NCI-H2107 (cell line): ENCODE measurements at regions not wholly inside any gene's neighbourhood (a gene's known extent, or its start where the extent isn't known, plus 50 kb on each side); places are given as distances from the start of the nearest gene placed in this dataset.

ENCODE experiments used
- DNase-seq: peaks from one replicate; lab custom pipeline; 2025; lab: John Stamatoyannopoulos, UW

DNA sequence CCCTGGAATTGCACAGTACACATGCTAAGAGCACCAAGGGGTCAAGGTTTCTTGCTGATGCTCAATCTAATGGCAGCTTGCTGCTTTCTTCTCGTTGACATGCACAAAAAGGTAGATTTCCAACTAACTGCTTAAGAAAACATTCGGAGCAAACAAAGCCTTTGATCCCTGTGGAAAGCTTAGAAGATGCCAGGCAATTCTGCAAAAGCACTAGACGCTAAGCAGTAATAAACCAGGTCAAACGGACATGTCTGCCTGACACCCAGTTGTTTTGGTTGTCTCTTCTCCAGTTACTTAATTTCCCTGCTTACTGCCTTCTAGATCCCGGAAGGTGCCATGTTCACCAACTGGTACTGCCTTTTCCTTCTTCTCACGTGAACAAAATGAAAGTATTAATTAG is 100.5 kb upstream of the TMCC3 start:
- no peak for DNase-seq

DNA sequence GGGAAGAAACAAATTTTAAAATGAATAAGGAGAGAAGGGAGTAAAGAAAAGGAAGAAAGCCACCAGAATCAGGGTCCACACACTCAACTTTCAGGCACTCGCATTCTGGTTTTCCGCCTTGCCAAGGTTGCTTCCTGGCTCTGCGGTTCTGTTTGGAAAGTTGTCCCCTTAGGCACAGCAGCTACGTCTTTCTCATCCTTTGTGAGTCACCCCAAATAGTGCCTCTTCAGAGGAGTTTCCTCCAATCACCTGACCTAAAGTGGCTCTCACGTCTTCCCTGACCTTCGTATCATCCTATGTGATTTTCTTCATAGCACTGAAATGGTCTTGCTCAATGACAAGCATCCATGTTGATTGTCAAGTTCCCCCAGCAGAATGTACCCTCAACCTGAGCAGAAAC is 99.5 kb upstream of the TMCC3 start:
- DNase-seq: no peak

DNA sequence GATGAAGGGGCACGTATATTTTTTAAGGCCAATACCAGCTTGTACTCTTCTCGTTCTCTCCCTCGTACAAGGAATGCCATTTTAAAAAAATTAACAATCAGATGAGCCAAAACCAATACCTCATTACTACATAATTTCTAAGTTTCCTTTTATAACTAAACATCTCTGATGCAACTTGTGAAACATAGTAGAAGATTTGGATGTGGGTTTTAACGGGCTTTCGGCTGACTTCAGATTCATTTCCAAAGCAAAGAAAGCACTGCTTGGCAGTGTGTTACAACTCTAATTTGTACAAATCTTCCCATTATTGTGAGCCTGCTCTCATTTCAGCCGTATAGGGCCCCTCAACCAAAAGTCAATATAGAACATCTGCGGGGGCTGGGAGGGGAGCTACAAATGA is 99.1 kb upstream of the TMCC3 start:
- DNase-seq: no peak

DNA sequence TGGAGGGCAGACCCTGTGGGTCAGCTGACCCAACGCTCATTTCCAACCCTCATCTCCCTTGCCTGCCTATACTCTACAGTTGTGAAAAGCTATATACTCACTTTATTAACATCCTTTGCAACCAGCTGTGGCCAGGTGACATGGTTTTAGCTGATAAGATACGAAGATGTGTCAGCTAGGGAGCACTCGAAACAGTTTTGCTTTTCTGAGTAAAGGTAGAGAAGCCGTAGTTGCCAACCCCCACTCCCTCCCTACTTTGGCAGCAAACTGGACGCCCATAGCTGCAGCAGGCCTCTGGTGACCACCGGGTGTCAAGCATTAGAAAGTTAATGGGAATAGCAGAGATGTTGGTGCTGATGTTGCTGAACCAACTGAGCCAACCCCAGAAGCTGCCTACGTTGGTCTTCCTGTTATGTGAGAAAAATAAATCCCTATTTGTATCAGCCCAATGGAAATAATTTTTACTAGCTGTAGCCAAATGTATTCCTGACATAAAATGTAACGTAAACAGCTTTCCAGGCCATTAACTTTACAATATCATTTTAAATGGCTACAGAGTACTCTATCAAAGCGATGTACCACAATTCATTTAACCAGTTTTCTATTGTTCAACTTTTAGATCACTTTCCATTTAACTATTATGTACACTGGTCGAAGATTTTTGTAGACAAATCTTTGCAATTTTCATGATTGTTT is 98.5 kb upstream of the TMCC3 start:
- DNase-seq: no peak

DNA sequence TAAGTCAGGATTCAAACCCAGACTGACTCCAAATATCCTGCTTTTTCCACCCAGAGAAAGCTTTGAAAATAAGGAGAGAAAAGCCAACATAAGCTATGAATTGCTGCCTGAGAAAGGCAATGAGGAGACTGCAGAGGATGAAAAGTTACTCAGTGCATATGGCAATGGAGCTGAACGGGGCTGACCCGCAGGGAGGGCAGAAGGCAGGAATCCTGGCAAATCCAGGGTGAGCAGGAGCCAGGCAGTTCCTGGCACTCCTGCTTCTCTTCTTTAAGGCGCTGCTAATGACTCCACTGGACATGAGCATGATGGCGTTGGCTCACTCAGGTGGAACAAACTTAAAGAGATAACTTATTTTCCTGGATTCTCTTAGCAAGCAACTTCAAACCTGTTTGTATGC is 95.2 kb upstream of the TMCC3 start:
- no peak for DNase-seq

DNA sequence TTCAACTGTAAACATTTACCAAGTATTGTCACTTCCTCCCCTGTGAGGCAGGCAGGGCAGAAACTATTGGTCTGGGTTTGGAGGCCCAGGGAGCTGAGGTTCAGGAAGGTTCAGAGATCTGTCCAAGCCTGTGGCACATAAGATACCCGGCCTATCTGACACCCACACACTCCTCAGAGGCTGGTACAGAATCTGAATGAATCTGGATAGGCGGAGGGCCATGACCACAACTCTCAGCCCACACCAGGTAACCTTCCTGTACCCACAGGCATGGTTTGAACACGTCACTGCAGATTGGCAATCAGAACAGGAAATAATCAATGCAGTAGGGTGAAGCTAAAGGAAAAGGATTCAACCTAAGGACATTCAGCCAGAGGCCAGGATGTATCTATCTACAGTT is 92.8 kb upstream of the TMCC3 start:
- DNase-seq: no peak

DNA sequence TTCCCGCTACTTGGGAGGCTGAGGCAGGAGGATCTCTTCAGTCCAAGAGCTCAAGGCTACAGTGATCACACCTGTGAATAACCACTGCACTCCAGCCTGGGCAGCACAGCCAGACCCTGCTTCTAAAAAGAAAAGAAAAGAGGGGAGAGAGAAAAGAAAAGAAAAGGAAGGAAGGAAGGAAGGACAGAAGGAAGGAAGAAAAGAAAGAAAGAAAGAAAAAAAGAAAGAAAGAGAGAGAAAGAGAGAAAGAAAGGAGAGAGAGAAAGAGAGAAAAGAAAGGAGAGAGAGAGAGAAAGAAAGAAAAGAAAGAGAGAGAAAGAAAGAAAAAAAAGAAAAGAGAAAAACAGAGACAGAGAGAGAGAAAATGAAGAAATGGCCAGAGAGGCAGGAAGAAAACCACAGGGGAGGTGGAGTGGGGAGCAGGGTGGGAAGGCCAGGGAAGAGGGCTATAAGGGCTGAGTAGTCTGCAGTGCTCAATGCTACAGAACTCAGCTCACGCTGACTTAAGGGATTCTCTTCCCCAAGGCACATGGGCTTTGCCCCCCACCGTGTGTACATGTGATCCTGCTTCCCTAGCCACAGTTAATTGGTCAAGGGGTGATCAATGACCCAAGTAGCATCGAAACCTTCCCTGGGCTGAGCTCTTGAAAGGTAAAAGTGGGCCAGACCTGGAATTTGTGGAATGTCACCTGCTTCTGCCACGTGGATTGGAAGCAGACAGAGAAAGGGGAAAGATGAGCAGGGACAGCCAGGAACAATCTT is 90.4 kb upstream of the TMCC3 start:
- DNase-seq: no peak

DNA sequence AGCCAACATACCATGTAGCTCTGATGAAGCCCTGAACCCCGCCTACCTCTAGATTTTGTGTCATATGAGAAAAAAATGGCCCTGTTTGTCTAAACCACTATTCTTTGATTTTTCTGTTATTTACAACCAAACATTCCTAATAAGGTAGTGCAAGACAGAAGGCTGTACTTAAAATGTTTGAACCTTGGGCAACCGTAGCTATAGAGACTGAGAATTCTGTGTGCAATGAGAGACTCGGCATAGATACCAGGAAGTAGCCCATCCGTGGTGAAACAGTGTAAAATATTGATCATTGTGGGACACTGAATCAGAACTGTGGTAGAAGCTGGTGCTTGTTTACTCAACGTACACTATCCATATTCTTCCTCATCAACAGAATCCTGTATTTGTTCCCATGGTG is 86.5 kb upstream of the TMCC3 start:
- DNase-seq: no peak

DNA sequence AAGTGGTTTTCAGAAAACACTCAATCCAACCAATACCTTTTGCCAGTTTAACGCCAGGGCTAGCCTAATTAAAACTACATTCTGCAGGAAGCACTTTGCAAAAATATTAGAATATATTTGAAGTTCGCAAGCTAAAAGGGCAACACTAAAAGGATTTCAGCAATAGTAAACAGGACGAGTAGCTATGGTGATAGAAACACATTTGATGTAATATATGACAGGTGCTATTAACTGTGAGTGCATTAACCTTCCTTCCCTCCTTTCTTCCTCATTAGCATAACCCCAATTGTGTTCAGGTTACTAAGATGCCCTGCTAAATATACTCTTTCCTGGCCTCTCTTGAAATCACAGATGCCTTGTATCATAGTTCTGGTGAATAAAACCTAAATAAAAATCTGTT is 85.6 kb upstream of the TMCC3 start:
- DNase-seq: no peak

DNA sequence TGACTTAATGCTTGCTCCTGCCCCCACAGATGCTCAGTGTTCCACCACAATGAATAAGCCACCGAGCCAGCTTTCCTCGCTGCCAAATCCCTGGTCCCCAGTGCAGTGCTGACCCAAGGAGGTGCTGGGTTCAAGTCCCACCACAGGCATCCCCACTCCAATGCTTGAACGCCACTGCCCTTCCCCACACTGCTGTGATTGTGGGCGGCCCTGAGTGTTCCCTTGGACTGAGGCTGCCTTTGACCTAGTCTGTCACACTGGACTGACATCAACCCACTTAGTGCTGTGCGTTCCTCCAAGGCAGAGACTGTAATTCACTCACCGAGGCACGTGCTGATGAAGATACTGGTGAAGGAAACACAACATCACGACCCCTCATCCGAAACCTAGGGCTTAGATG is 83.4 kb upstream of the TMCC3 start:
- no peak for DNase-seq

DNA sequence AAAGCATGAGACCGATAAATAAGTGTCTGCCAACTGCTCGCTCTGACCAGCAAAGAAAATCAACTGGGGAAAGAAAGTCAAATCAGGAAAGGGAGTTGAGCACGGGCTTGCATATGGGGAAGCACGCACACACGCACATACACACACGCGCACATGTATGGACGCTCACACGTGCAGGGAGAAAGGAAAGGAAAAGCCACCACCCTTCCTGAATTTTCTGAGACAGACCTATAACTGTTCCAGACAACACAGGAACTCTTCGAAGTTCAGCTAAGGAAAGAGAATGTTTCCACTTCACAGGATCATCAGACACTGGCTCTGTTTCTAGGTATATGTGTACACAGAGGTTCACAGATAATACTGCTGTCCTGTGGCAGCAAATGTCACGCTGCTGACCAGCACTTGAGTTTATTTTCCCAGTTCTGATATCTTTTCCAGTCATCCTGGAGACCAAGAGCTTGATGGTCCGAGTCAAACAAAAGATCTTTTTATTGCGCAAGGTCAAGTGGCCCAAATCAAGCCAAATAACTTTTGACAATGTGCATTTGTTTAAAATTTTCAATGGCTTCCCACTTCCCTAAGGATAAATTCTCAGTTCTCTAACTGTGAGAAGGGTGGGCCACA is 82.1 kb upstream of the TMCC3 start:
- no peak for DNase-seq

DNA sequence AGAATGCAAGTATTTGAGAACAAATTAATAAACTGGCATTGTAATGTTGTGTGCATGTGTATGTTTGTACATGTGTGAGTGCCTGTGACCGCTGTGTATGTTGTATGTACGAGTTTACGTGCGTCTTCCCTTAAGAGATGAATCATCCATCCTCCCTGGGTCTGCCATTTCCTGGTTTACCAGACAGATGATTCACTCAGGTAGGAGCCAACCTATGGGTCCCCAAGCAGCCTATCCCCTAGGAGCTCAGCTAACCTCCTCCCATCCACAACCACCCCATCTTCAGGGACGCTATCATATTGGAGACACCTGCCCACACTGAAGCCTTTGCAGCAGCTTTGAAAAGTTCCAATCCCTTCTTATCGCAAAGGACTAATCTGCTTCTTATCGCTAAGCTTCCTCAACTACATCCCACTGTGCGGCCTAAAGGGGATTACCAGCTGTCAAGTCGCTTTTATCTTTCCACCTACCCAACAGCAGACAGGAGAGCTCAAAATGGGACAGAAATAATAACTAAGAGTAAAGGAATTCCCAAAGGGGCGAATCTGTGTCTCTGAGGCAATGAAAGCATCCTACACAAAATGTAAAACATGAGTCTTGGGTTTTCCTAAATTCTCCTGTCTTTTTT is 81.5 kb upstream of the TMCC3 start:
- no peak for DNase-seq

DNA sequence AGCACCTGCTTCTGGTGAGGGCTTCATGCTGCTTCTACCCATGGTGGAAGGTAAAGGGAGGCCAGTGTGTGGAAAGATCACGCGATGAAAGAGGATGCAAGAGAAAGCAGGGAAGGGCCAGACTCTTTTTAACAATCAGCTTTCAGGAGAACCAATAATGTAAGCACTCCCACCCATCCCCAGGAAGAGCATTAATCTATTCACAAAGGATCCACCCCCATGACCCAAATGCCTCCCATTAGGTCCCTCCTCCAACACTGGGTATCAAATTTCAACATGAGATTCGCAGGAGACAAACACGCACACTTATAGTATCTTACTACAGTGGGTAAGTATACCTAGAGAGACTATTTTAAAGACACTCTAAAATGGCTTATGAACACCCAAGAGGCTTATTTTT is 80.5 kb upstream of the TMCC3 start:
- DNase-seq: no peak

DNA sequence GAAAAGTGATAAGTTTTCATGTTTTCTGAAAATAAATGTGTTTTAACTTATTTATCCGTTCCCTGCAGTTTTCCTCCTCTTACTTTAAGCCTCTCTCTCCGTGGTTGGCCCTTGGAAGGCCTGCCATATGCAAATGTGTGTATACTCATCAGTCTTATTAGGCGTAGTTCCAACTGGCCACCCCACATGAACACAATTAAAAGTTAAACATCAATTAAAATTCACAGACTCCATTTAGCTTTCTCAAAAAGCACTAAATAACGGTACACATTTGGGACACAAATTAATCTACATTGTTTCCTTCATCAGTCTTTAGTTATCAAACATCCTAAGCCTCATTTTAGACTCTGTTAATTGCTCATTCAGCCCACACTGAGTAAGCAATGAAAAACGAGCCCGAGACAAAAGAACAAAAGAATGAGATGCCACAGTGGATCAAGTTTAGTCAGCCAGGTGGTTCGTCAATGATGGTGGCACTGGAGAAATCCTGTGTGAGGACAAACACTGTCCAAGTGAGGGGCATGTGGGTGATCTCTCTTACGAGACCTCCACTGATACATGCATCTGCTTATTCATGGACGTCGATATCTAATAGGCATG is 76.0 kb upstream of the TMCC3 start:
- no peak for DNase-seq

DNA sequence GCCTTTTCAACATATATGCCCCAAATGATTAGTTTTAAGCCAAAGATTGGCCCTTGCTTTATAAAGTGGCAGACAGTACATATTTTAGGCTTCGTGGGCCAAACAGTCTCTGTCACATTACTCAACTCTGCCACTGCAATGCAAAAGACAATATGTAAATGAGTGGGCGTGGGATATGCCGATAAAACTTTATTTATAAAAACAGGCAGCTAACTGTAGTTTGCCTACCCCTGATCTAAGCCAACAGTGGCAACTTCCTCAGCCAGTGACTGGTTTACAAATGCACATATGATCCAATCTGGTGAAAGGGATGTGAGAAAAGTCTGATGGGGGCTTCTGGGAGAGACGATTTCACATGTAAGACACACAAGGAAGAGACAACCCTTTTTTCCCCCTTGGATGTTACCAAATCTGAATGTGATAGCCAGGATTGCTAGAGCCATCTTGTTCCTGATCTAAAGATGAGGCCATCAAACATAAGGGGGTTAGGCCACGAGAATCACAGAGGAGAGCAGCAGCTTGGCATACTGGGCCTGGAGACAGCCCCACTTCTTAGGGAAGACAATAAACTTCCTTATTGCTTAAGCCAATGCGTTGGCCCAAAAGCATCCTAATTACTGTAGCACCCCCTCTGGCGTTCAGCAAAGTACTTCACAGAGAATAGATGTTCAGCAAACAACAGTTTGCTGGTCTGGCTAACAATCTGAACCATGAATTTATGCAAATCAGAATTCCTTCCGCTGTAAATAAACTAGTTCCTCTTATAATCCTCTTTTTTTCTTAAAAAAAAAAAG is 75.2 kb upstream of the TMCC3 start:
- DNase-seq: no peak

DNA sequence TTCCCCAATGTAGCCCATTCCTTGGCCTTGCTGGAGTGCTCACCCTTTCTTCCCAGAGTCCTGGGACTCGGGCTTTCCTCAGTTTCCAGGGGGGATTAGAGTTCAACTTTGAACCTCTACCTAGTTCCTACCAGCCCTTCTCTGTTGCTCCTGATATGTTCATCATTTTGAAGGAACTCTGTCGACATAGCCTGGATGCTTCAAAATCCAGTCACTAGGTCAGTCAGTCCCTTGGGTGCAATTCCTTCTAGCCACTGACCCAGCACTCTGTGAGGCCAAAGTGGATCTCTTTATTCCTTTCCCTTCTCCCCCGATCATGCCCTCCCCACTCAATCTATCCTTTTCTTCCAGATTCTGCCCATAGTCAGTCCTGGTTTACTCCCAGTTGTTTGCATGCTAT is 72.3 kb upstream of the TMCC3 start:
- DNase-seq: no peak

DNA sequence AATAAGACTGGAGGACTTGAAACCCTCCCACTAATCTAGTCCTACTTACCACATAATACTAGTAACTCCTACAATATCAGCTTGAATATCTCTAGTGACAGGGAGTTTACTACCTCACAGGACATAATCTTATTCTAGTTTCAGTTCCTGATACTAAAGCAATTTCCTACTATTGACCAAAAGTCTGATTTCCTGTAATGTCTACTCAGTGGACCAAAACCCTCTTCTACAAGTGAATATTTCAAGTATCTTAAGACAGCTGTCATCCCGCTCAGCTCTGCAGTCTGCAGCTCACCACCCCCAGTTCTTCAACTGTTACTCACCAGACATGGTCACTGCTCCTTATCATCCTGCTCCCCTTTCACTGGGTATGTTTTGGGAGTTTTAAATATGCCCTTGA is 70.8 kb upstream of the TMCC3 start:
- no peak for DNase-seq

DNA sequence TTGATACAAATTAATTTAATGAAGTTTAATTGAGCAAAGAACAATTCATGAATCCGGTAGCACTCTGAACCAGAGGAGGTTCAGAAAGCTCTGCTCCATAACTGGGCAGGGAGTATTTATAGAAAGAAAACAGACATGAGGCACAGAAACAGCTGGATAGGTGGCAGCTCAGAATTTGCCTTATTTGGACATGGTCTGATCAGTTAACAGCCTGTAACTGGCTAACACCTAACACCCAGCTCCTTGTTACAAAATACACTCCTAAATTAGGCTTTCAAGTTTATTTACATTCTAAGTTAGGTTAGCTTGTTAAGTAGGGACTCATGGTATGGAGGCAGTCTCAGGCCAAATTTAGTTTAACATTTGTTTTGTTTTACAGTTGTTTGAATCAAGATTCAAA is 67.8 kb upstream of the TMCC3 start:
- no peak for DNase-seq

DNA sequence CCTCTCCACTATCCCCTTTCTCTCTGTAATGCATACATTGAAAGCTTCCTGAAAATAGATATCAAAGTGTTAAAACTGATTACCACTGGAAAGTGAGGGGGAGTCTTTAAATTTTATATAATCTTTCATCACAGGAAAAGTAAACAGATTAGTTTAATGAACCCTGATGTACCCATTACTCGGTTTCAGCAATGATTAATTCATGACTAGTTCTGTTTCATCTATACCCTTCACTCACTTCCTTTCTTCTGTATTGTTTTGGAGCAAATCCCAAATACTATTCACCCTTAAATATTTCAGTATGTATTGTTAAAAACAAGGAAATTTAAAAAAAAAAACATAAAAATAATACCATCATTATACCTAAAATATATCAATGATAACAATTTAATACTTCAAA is 67.3 kb upstream of the TMCC3 start:
- DNase-seq: no peak

DNA sequence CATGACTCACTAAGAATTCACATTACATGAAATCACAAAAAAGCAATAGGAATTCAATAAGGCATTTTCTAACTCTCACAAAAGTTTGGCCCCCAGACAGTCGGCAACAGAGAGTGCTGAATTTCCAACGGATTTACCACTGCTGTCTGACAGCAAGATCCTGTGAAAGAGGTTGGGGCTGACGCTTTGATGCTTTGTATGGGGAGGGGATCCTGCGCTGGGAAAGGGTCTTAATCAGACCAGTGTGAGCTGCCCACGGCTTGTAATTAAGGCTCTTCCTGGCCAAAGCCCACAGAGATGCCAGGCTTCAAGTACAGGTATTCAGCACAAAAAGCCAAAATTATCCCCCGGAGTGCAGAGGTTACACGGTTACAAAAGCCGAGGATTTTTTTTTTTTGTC is 66.8 kb upstream of the TMCC3 start:
- DNase-seq: no peak

DNA sequence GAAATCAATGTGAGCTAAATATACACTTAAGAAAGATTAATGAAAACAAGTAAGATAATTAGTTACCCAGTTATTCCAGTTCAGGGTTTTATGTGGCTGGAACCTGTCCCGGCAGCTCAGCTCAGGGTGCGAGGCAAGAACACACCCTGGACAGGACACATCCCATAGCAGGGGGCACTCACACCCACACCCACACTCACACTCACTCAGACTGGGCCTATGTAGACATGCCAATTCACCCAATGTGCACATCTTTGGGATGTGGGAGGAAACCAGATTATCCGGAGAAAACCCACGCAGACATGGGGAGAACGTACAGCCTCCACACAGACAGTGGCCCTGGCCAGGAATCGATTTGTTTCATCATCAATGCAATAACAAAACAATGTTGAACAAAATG is 66.0 kb upstream of the TMCC3 start:
- no peak for DNase-seq
